Inferior parietal cortex (tissue), 1 donor: ENCODE measurements at regions not wholly inside any gene's neighbourhood (a gene's known extent, or its start where the extent isn't known, plus 50 kb on each side); places are given as distances from the start of the nearest gene placed in this dataset.
A peak's percentile ranks its signal among the peaks of the same experiment; 100 is the strongest.
"Not testable (repeated sequence)": the region's sequence is repeated elsewhere in the genome, so short reads cannot be mapped to it uniquely, and the experiment has no call there.

Source experiments
- DNase-seq: peaks from one replicate; pipeline ENCODE4 v3.0.0-alpha.2; 2016; ENCODE audit errors: extremely low spot score

- peak; percentile 3 for DNase-seq
Observed at GRCh38 chr22:42217752-42218280, 52.6 kb downstream of the TCF20 start.

GRCh38 chr22:42217019-42217751, 53.3 kb downstream of the TCF20 start:
- DNase-seq = no peak

DNA sequence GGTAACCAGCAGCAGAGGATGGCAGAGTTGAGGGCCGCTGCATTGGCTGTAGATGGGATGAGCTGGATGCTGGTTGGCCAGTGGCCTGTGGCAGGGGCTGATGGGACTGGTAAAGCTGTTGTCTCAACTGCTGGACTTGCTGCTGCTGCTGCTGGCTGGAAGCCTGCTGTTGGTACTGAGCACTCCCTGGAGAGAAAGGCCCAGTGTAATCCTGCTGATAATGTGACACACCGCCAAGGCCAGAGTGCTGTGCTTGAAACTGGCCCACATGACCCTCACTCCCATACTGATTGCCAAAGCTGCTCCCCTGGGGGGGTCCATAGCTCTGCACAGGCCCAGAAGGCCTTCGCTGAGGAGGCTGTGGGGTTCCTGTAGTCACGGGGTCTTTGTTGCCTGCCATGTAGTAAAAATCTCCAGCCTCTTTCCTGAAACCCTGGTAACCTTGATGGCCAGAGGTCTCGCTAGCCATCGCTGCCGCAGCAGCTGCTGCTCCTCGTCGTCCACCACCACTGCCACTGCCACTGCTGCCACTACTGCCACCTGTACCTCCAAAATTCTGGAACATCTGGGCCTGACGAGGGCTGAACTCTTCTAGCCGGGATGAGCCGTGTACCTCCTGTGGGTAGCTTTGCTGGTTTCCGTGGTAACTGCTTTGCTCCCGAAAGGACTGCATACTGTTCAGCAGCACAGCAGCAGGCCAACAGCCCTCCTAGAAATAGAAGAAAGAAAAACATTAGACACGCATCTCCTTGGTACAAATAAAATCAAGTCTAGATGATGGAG, 55.6 kb downstream of the TCF20 start:
- DNase-seq = peak; percentile 78

- DNase-seq = no peak
Observed at GRCh38 chr22:42208362-42208761, 62.1 kb downstream of the TCF20 start.

DNA sequence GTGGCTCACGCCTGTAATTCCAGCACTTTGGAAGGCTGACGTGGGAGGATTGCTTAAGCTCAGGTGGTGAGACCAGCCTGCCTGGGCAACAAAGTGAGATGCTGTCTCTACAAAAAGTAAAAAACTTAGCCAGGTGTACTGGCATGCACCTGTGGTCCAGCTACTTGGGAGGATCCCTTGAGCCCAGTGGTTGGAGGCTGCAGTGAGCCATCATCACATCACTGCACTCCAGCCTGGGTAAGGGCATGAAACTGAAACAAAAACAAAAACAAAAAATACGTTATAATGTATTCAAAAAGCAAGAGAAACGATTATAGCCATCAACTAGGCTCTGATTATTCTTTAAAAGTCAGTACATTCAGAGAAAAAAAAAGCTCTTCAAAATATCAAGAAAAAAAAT, 62.5 kb downstream of the TCF20 start:
- DNase-seq = no peak

- no peak for DNase-seq
Observed at GRCh38 chr22:42203609-42204008, 66.8 kb downstream of the TCF20 start.

GRCh38 chr22:42202669-42203068, 67.8 kb downstream of the TCF20 start:
- no peak for DNase-seq

DNA sequence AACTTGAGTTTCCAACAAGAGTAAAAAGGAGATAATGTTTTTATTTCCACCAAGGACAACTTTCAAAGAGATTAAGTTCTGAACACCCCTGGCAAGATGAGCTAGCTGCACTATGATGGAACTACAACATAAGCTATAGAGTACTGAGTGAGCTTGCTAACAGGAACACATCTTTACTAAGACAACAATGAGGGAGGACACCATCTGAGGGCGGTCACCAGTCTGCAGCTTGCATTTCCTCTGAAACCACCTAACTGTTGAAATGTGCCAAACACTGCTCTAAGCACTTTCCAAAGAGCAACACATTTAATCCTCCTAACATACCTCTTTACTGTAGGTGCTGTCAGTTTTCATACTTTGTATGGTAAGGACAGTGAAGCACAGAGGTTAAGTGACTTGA, 68.4 kb downstream of the TCF20 start:
- no peak for DNase-seq

- no peak for DNase-seq
Observed at GRCh38 chr22:42199025-42199424, 68.4 kb upstream of the CYP2D6 start.

DNA sequence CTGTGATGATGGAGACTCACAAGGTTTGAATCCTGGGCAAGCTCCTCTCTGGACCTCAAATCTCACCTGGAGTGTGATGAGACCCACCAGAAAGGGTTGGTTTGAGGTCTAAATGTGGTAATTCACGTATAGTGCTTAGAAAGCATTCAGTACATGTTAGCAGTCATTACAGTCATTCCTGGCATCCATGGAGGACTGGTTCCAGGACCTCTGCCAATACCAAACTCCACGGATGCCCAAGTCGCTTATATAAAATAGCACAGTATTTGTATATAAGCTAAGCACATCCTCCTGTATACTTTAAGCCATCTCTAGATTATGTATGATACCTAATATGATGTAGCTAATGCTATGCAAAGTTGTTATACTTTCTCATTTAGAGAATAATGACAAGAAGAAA, 67.6 kb upstream of the CYP2D6 start:
- DNase-seq = no peak

DNA sequence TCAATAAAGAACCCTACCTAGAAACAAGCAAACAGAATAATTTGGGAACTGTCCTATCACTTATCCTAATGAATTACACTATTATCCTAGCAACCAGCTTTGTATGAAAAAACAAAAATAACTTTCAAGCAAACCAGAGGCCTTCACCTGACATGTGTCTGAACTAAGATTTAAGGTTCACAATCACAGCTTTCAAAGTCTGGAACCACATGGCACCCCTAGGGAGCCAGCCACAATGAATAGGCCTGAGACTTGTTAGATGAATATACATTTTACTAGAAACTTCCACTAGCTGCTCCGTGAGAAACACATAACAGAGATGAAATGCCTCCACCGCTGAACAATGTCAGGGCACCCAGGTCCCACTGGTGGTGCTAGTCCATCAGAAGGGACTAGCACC, 65.8 kb upstream of the CYP2D6 start:
- DNase-seq = no peak

GRCh38 chr22:42194953-42195352, 64.3 kb upstream of the CYP2D6 start:
- no peak for DNase-seq

DNA sequence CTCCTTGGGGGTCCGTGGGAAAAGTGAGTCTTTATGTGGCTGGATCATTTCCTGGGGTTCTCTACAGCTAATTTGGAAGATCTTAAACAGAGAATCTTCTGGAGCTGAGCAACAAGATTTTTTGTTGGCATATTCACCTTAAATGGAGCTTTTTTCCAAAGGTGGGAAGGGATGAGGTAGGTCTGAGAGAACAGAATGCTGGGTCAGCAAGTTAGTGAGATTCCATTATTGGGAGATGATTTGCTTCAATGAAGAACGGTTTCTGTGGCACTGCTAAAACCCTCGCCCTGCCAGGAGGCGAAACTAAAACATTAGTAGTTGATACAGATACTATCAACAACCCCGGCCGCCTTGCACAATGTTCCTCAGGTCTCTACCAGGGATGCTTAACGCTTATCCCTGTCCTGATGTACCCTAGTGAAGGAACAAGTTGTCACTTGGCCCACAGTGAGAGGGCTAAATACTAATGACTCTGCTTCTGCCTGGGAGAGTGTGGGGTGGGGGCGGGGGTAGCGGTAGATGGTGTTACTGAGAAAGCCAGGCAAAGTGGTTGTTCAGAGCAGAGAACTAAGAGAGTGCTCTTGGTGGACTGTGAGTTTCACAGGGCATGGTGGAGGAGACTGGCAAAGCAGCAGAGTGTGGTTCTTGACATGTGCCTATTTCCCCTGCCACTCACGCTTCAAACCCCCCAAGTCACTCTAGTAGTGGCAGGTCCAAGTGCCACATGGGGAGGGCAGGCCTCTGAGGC, 63.7 kb upstream of the CYP2D6 start:
- DNase-seq = no peak

DNA sequence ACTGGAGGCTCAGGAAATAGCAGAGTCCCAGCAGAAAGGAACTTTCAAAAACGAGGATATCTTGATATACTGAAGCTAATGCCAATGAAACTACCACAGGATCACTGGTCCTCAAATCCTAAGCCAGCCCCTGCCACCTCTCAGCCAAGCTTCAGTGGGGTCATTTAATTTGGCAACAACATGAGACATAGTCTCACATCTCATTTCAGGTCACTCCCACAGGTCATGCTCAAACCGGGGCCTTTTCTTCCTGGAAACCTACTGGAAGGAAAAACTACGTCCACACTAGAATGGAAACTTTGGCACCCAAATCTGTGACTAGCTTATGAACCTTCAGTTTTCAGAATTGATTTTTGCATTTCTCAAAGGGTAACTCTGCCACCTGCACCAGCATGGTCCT, 61.9 kb upstream of the CYP2D6 start:
- no peak for DNase-seq

DNA sequence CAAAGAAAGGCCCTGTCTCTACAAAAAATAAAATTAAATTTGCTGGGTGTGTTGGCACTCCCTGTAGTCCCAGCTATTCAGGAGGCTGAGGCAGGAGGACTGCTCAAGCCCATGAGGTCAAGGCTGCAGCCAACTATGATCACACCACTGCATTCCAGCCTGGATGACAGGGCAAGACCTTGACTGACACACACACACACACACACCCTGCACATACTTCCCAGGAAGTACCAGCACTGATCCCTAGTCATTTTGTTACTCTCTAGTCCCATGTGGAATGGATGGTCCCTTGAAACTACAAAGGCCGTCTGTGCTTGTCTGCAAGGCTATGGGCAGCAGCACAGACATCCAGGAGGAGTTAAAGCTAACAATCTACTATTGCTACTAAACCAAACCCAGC, 59.7 kb upstream of the CYP2D6 start:
- no peak for DNase-seq

GRCh38 chr22:42189761-42190160, 59.2 kb upstream of the CYP2D6 start:
- no peak for DNase-seq

- DNase-seq = no peak
Observed at GRCh38 chr22:42188808-42189447, 58.3 kb upstream of the CYP2D6 start.

GRCh38 chr22:42187646-42188045, 57.0 kb upstream of the CYP2D6 start:
- DNase-seq = no peak

DNA sequence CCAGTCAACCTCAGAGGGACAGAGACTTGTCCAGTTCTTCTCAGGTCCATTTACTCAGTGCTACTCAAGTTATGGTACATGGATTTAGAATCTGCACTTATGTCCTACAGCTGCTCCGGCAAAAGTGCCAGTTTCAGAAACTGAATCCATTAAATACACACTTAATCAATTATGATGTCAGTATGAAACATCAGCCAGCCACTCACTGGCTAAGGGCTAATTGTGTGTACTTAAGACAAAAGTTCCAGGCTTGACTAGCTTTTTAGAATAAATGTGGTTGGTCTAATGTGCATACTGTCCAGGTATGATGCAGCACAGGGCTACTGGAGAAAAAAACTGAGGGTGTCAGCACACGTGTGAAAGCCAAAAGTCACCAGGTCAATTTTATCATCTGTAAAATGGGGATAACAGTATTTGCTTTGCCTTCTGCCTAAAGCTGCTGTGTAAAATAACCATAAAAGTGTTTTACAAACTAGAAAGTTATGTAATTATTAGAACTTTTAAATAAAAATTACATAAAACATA, 55.4 kb upstream of the CYP2D6 start:
- DNase-seq = no peak

GRCh38 chr22:42184852-42185251, 54.2 kb upstream of the CYP2D6 start:
- no peak for DNase-seq

GRCh38 chr22:42183461-42184059, 53.0 kb upstream of the CYP2D6 start:
- not testable (repeated sequence) for DNase-seq
